ENCODE measurements at regions not wholly inside any gene's neighbourhood (a gene's known extent, or its start where the extent isn't known, plus 50 kb on each side); places are given as distances from the start of the nearest gene placed in this dataset.

- intact Hi-C loops (cut with micrococcal nuclease; ENCODE audit: unreplicated experiment) (no loop called here), in situ Hi-C loops (cut with MboI) (no loop called here)
- Histone ChIP-seq H2AFZ (ENCODE audit: control insufficient read depth, low read depth, low read length) (no peak overlapping the region), H3K36me3 (ENCODE audit: control insufficient read depth in 2 of 2, insufficient read depth in 2 of 2, low read length in 1 of 2) (no peaks in the 10 kb centered on the region), H3K27ac (ENCODE audit: control insufficient read depth, insufficient read depth) (no peak overlapping the region), H3K4me2 (ENCODE audit: control insufficient read depth, insufficient read depth) (no peak overlapping the region), H3K9ac (ENCODE audit: control insufficient read depth, insufficient read depth, low read length) (no peak overlapping the region), H3K79me2 (ENCODE audit: control insufficient read depth, insufficient read depth, low read length) (no peaks in the 10 kb centered on the region), H3K4me3 (no peak overlapping the region), H4K20me1 (ENCODE audit: control insufficient read depth, insufficient read depth) (no peaks in the 10 kb centered on the region), H3K27me3 (replicated peaks in 1 of 2; ENCODE audit: control insufficient read depth in 2 of 2, insufficient read depth in 2 of 2, low read length in 1 of 2) (no peaks in the 10 kb centered on the region), H3K9me3 (replicated peaks; ENCODE audit: control insufficient read depth, insufficient read depth, low read length) (no peaks in the 10 kb centered on the region), H3K4me1 (ENCODE audit: control insufficient read depth, insufficient read depth, low read length) (no peaks in the 10 kb centered on the region)
- CTCF ChIA-PET = no interaction called here
- no peak for FAIRE-seq
- POLR2A ChIA-PET = no interaction called here
- BruUV-seq (replicated peaks) = no TSS peak
- SMC1A ChIA-PET (ENCODE audit: uncharacterized antibody, unreplicated experiment) = no interaction called here
- 19% methylated on average over 3 of the region's 3 CpGs for WGBS (ENCODE audit: insufficient coverage, insufficient replicate concordance, low lambda C conversion rate, missing lambda C conversion rate)
- ATAC-seq = no peak
- RAD21 ChIA-PET (ENCODE audit: unreplicated experiment) = no interaction called here
- TF ChIP-seq E2F4 (IDR thresholded peaks at IDR 0.05; ENCODE audit: low read depth, low read length) = no peak
- TF ChIP-seq SMAD1 (IDR thresholded peaks at IDR 0.05; ENCODE audit: low read depth, partially characterized antibody) = no peak
- TF ChIP-seq, protein P1, sequence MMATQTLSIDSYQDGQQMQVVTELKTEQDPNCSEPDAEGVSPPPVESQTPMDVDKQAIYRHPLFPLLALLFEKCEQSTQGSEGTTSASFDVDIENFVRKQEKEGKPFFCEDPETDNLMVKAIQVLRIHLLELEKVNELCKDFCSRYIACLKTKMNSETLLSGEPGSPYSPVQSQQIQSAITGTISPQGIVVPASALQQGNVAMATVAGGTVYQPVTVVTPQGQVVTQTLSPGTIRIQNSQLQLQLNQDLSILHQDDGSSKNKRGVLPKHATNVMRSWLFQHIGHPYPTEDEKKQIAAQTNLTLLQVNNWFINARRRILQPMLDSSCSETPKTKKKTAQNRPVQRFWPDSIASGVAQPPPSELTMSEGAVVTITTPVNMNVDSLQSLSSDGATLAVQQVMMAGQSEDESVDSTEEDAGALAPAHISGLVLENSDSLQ (IDR thresholded peaks at IDR 0.05) = no peak
- no peak for TF ChIP-seq BACH1 (IDR thresholded peaks at IDR 0.05; ENCODE audit: borderline replicate concordance)
- no peak for TF ChIP-seq CREM (IDR thresholded peaks at IDR 0.05; ENCODE audit: low read depth)
- TF ChIP-seq, protein P2, sequence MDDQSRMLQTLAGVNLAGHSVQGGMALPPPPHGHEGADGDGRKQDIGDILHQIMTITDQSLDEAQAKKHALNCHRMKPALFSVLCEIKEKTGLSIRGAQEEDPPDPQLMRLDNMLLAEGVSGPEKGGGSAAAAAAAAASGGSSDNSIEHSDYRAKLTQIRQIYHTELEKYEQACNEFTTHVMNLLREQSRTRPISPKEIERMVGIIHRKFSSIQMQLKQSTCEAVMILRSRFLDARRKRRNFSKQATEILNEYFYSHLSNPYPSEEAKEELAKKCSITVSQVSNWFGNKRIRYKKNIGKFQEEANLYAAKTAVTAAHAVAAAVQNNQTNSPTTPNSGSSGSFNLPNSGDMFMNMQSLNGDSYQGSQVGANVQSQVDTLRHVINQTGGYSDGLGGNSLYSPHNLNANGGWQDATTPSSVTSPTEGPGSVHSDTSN (IDR thresholded peaks at IDR 0.05; ENCODE audit: insufficient replicate concordance, low read depth, low read length) = no peak
- TF ChIP-seq RB1 (IDR thresholded peaks at IDR 0.05; ENCODE audit: borderline replicate concordance) = no peak
- TF ChIP-seq NFYB (IDR thresholded peaks at IDR 0.05; ENCODE audit: insufficient read depth, low read depth, low read length) = no peak
- TF ChIP-seq GABPA (IDR thresholded peaks at IDR 0.05; ENCODE audit: low read depth) = no peak
- no peak for TF ChIP-seq EZH2 (IDR thresholded peaks at IDR 0.05; ENCODE audit: borderline replicate concordance, control insufficient read depth, low read depth, low read length)
- TF ChIP-seq ZNF384 (IDR thresholded peaks at IDR 0.05; ENCODE audit: borderline replicate concordance, low read depth, low read length) = no peak
- TF ChIP-seq WRNIP1 (IDR thresholded peaks at IDR 0.05; ENCODE audit: borderline replicate concordance, low read depth, low read length) = no peak
- no peak for TF ChIP-seq POU2F2 (IDR thresholded peaks at IDR 0.05; ENCODE audit: borderline replicate concordance, low read depth, low read length)
- TF ChIP-seq CEBPB (IDR thresholded peaks at IDR 0.05; ENCODE audit: borderline replicate concordance in 1 of 2, low read depth in 2 of 2, low read length in 2 of 2) = no peak
- TF ChIP-seq ATF2 (IDR thresholded peaks at IDR 0.05; ENCODE audit: low read length) = no peak
- no peak for TF ChIP-seq SREBF2 (IDR thresholded peaks at IDR 0.05; ENCODE audit: low read length)
- TF ChIP-seq MTA2 (IDR thresholded peaks at IDR 0.05; ENCODE audit: low read depth) = no peak
- no peak for TF ChIP-seq RBBP5 (conservative IDR thresholded peaks at IDR 0.05)
- no peak for DNase-seq (ENCODE audit: low read depth, low spot score)
Measured at GRCh38 chr4:10203851-10204250, 87.3 kb upstream of the WDR1 start.
